IMR-90 (cell line): ENCODE measurements at regions not wholly inside any gene's neighbourhood (a gene's known extent, or its start where the extent isn't known, plus 50 kb on each side); places are given as distances from the start of the nearest gene placed in this dataset.

ENCODE experiments used
- ATAC-seq: fragments of 200-7000 bp; cut with Tn5 transposase; 2 replicates; pipeline ENCODE4 v1.9.1; 2020; ENCODE audit warnings: low read depth, mild to moderate bottlenecking, moderate library complexity
- BruUV-seq: library from RNA; stranded (reverse); fragments of 400-500 nt; replicated peaks from 2 replicates; lab custom pipeline; 2021; lab: Mats Ljungman, UMichigan
- CTCF ChIA-PET: fragments of 300-600 bp; formaldehyde crosslinking; extraction: SDS; loops from one replicate; lab custom pipeline; 2021; ENCODE audit warnings: antibody characterized with exemption; lab: Yijun Ruan, JAX
- POLR2A ChIA-PET: fragments of 300-600 bp; sonication (Branson Sonifier 250); formaldehyde crosslinking; loops from one replicate; lab custom pipeline; 2022; ENCODE audit warnings: antibody characterized with exemption; ENCODE audit not compliant: unreplicated experiment; lab: Charles Lee
- DNase-seq: peaks from one replicate; pipeline ENCODE4 v3.0.0; 2013
- H2AFZ ChIP-seq: replicated peaks from 2 replicates; pipeline ENCODE3; 2013; ENCODE audit warnings: low read length, mild to moderate bottlenecking; ENCODE audit not compliant: poor library complexity
- H2AK5ac ChIP-seq: 2 replicates; pipeline ENCODE4 v1.6.1; 2013; ENCODE audit warnings: low read depth, low read length, inconsistent platforms
- H2AK9ac ChIP-seq: replicated peaks from 2 replicates; pipeline ENCODE3; 2013; ENCODE audit warnings: mild to moderate bottlenecking, low read depth, low read length, moderate library complexity; ENCODE audit not compliant: poor library complexity
- H2BK120ac ChIP-seq: 2 replicates; pipeline ENCODE4 v1.6.1; 2013; ENCODE audit warnings: low read depth, low read length, inconsistent platforms
- H2BK15ac ChIP-seq: 3 replicates; pipeline ENCODE4 v1.6.1; 2013; ENCODE audit warnings: low read depth, low read length, inconsistent platforms
- H2BK20ac ChIP-seq: 2 replicates; pipeline ENCODE4 v1.6.1; 2013; ENCODE audit warnings: low read depth, mild to moderate bottlenecking, inconsistent platforms, low read length, moderate library complexity
- H2BK5ac ChIP-seq: 2 replicates; pipeline ENCODE4 v1.6.1; 2013; ENCODE audit warnings: mild to moderate bottlenecking, low read depth, low read length, inconsistent platforms; ENCODE audit not compliant: poor library complexity, severe bottlenecking
- H3K14ac ChIP-seq: replicated peaks from 2 replicates; pipeline ENCODE4 v1.6.1; 2013; ENCODE audit warnings: low read depth, low read length, inconsistent platforms
- H3K18ac ChIP-seq: 2 replicates; pipeline ENCODE4 v1.6.1; 2013; ENCODE audit warnings: low read depth, low read length, control low read depth
- H3K23ac ChIP-seq: 2 replicates; pipeline ENCODE4 v1.6.1; 2013; ENCODE audit warnings: low read depth, low read length, inconsistent platforms
- H3K27ac ChIP-seq: 2 replicates; pipeline ENCODE4 v1.5.1; 2013; ENCODE audit warnings: mild to moderate bottlenecking, control low read depth, low read length; ENCODE audit not compliant: insufficient read depth
- H3K27me3 ChIP-seq: 2 replicates; pipeline ENCODE4 v1.6.1; 2013; ENCODE audit warnings: low read length; ENCODE audit not compliant: control insufficient read depth, insufficient read depth
- H3K36me3 ChIP-seq: 2 replicates; pipeline ENCODE4 v1.6.1; 2013; ENCODE audit warnings: low read length, mixed read lengths; ENCODE audit not compliant: control insufficient read depth, insufficient read depth
- H3K4ac ChIP-seq: 2 replicates; pipeline ENCODE4 v1.6.1; 2013; ENCODE audit warnings: low read depth, low read length, inconsistent platforms
- H3K4me1 ChIP-seq: 2 replicates; pipeline ENCODE4 v1.6.1; 2013; ENCODE audit warnings: low read length, mixed read lengths; ENCODE audit not compliant: control insufficient read depth, insufficient read depth
- H3K4me2 ChIP-seq: 2 replicates; pipeline ENCODE4 v1.6.1; 2013; ENCODE audit warnings: low read depth, mild to moderate bottlenecking, control low read depth, low read length, moderate library complexity
- H3K4me3 ChIP-seq: 2 replicates; pipeline ENCODE4 v1.5.1; 2013; ENCODE audit warnings: low read depth, mild to moderate bottlenecking, control low read depth, low read length, moderate library complexity; ENCODE audit not compliant: insufficient read depth
- H3K56ac ChIP-seq: 2 replicates; pipeline ENCODE4 v1.6.1; 2013; ENCODE audit warnings: low read length, inconsistent platforms; ENCODE audit not compliant: insufficient read depth; ENCODE audit errors: extremely low read depth
- H3K79me1 ChIP-seq, 2 experiments: 2 replicates each; pipeline ENCODE4 v1.6.1; 2013; ENCODE audit warnings: low read length in 2 of 2, inconsistent platforms in 1 of 2, low read depth in 1 of 2
- H3K9ac ChIP-seq: 2 replicates; pipeline ENCODE4 v1.6.1; 2013; ENCODE audit warnings: low read depth, low read length, control low read depth
- H3K9me1 ChIP-seq: 2 replicates; pipeline ENCODE4 v1.6.1; 2013; ENCODE audit warnings: low read length, inconsistent platforms; ENCODE audit not compliant: insufficient read depth
- H3K9me3 ChIP-seq: 2 replicates; pipeline ENCODE4 v1.6.1; 2013; ENCODE audit warnings: low read length; ENCODE audit not compliant: control insufficient read depth, insufficient read depth
- H4K20me1 ChIP-seq: 2 replicates; pipeline ENCODE4 v1.6.1; 2013; ENCODE audit warnings: low read length, inconsistent platforms; ENCODE audit not compliant: insufficient read depth
- H4K5ac ChIP-seq: 2 replicates; pipeline ENCODE4 v1.6.1; 2013; ENCODE audit warnings: mild to moderate bottlenecking, low read depth, low read length, control low read depth
- H4K8ac ChIP-seq, 2 experiments: 2 replicates each; pipeline ENCODE4 v1.6.1; 2013; ENCODE audit warnings: low read depth in 2 of 2, low read length in 2 of 2, control low read depth in 1 of 2, inconsistent platforms in 1 of 2
- H4K91ac ChIP-seq: 2 replicates; pipeline ENCODE4 v1.6.1; 2013; ENCODE audit warnings: low read depth, low read length, inconsistent platforms; ENCODE audit not compliant: insufficient read depth
- ELK1 ChIP-seq: fragments of 150-350 bp; IDR thresholded peaks from 2 replicates; pipeline ENCODE4 v1.6.1; 2016; ENCODE audit warnings: low read depth, mild to moderate bottlenecking, low read length, moderate library complexity, borderline replicate concordance
- MXI1 ChIP-seq: IDR thresholded peaks from 2 replicates; pipeline ENCODE4 v1.6.1; 2012; ENCODE audit warnings: low read depth, mild to moderate bottlenecking, low read length, moderate library complexity, borderline replicate concordance
- NFE2L2 ChIP-seq: fragments of 150-350 bp; IDR thresholded peaks from 2 replicates; pipeline ENCODE4 v1.6.1; 2016; ENCODE audit warnings: low read depth, mild to moderate bottlenecking, low read length
- RCOR1 ChIP-seq: IDR thresholded peaks from 2 replicates; pipeline ENCODE4 v1.6.1; 2012; ENCODE audit warnings: mild to moderate bottlenecking, low read length, improper control_type of control experiment; ENCODE audit not compliant: insufficient replicate concordance
- WGBS, 2 experiments: methylation state at CpG; one replicate each; pipeline versions ENCODE4 v1.1.5 to v1.1.7; 2013; ENCODE audit warnings: missing lambda C conversion rate in 2 of 2; ENCODE audit not compliant: insufficient read length in 1 of 2; ENCODE audit errors: extremely low coverage in 2 of 2; 5-methylcytosine and 5-hydroxymethylcytosine counted together
- dilution Hi-C: fragments of 300-500 bp; cut with HindIII; formaldehyde crosslinking; loops from one replicate; pipeline ENCODE4 v1.14.3; 2018; ENCODE audit warnings: low sequenced_read_pairs; ENCODE audit not compliant: unreplicated experiment
- in situ Hi-C: fragments of 300-500 bp; cut with MboI; formaldehyde crosslinking; loops from 3 replicates; pipeline ENCODE4 v1.14.3; 2019; ENCODE audit warnings: low sequenced_read_pairs, inconsistent platforms, mixed read lengths
- intact Hi-C: fragments of 100-400 bp; cut with micrococcal nuclease; formaldehyde crosslinking; loops from 2 replicates; pipeline ENCODE4 v1.10.0; 2022
- TF ChIP-seq, protein P1 (sequence below): fragments of 150-350 bp; IDR thresholded peaks from 2 replicates; pipeline ENCODE4 v1.6.1; 2017; ENCODE audit warnings: mild to moderate bottlenecking, antibody characterized with exemption, low read length, low read depth

DNA sequence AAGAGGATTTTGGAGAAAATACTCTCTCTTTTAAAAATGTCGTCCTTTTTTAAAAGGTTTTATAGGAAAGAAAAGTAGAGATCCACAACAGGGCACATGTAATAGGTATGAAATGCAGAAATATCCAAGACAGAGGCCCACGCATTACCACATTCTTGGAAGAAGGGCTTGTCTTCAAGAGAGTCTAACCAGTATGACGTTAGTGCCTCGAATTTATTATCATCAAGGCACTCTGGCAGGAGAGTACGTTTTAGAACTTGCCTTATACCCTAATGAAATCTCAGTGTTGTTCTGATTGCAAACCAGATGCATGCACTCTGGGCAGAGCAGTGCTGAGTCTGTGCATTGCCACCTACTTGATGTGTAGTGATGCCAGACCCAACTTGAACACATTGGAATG lies 342.6 kb upstream of the NFE2L3 start:
- H3K14ac ChIP-seq = no peak overlapping the region
- no peak overlapping the region for H2BK5ac ChIP-seq
- no peak for DNase-seq
- H3K9me1 ChIP-seq = no peaks in the 10 kb centered on the region
- dilution Hi-C loops = no loop called here
- ChIA-PET CTCF (no interaction called here), POLR2A (no interaction called here)
- H3K4me3 ChIP-seq = no peak overlapping the region
- WGBS, 2 experiments = 64% methylated on average over 3 of the region's 5 CpGs; no CpG with 5 or more reads in 1 of the 2 experiments
- intact Hi-C loops = no loop called here
- ATAC-seq = no peak
- no peak overlapping the region for H4K8ac ChIP-seq
- H3K27me3 ChIP-seq = no peaks in the 10 kb centered on the region
- H4K91ac ChIP-seq = no peak overlapping the region
- no peak overlapping the region for H3K4ac ChIP-seq
- in situ Hi-C loops = no loop called here
- H2AFZ ChIP-seq = no peak overlapping the region
- no peaks in the 10 kb centered on the region for H3K36me3 ChIP-seq
- no peak overlapping the region for H2AK5ac ChIP-seq
- H2BK20ac ChIP-seq = no peak overlapping the region
- no peak overlapping the region for H2BK15ac ChIP-seq
- no peak overlapping the region for H3K56ac ChIP-seq
- H2BK120ac ChIP-seq = no peak overlapping the region
- H3K4me2 ChIP-seq = no peak overlapping the region
- H3K27ac ChIP-seq = no peak overlapping the region
- peaks cover 3% of the 10 kb centered on the region; the same call in 1 of the 2 replicates for H3K4me1 ChIP-seq
- H3K9me3 ChIP-seq = no peaks in the 10 kb centered on the region
- TF ChIP-seq ELK1 (no peak), NFE2L2 (no peak), RCOR1 (no peak), MXI1 (no peak)
- TF ChIP-seq, protein P1, sequence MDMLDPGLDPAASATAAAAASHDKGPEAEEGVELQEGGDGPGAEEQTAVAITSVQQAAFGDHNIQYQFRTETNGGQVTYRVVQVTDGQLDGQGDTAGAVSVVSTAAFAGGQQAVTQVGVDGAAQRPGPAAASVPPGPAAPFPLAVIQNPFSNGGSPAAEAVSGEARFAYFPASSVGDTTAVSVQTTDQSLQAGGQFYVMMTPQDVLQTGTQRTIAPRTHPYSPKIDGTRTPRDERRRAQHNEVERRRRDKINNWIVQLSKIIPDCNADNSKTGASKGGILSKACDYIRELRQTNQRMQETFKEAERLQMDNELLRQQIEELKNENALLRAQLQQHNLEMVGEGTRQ = no peak
- H3K18ac ChIP-seq = no peak overlapping the region
- H2AK9ac ChIP-seq = no peak overlapping the region
- H3K9ac ChIP-seq = no peak overlapping the region
- H4K20me1 ChIP-seq = no peaks in the 10 kb centered on the region
- H3K23ac ChIP-seq = no peak overlapping the region
- BruUV-seq = no TSS peak
- H4K5ac ChIP-seq = no peak overlapping the region
- no peaks in the 10 kb centered on the region for H3K79me1 ChIP-seq
